ENCODE measurements at regions not wholly inside any gene's neighbourhood (a gene's known extent, or its start where the extent isn't known, plus 50 kb on each side); places are given as distances from the start of the nearest gene placed in this dataset.

DNA sequence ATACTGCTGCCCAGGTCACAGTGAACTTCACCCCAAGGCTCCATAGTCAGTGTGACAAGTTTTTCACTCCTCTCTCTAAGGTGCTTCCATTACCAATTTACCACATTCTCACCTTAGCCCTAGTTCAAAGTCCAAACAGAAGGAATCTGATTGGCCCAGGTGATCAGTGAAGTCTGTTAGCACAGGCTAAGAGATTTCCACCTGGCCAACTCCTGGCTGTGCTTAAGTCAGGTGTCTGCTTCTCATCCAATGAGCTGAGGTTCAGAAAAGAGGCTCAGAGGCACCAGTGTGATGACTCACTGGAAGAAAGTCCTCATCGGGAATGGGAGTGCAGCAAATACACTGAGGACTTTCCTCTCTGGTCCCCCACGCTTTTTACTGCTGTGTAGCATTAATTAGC, 164.4 kb upstream of the MGAT5 start:
- Histone ChIP-seq H2AFZ (ENCODE audit: low read length) (no peak overlapping the region), H3K56ac (replicated peaks; ENCODE audit: insufficient read length, low read depth, low read length) (no peak overlapping the region), H3K27me3 (replicated peaks in 1 of 4; ENCODE audit: control insufficient read depth in 3 of 4, extremely low read depth in 1 of 4, insufficient read depth in 3 of 4, low read length in 3 of 4) (no peaks in the 10 kb centered on the region), H2BK120ac (replicated peaks; ENCODE audit: low read depth, low read length) (no peak overlapping the region), H3K18ac (ENCODE audit: extremely low read depth, low read length) (no peak overlapping the region), H3K4ac (replicated peaks; ENCODE audit: insufficient read length, low read depth, low read length) (no peak overlapping the region), H3K23ac (ENCODE audit: insufficient read length) (no peak overlapping the region), H3K4me2 (ENCODE audit: insufficient read depth in 1 of 2, low read depth in 2 of 2, low read length in 2 of 2) (no peak overlapping the region), H2BK5ac (ENCODE audit: low read depth, low read length) (no peak overlapping the region), H2AK5ac (ENCODE audit: low read depth, low read length) (no peak overlapping the region), H4K8ac (ENCODE audit: extremely low read depth, insufficient read depth, low read length) (no peak overlapping the region), H2BK15ac (ENCODE audit: low read length) (no peak overlapping the region), H4K5ac (ENCODE audit: insufficient read length, low read depth, low read length) (no peak overlapping the region), H3K27ac (ENCODE audit: low read depth, low read length) (no peak overlapping the region), H3K14ac (ENCODE audit: insufficient read length) (no peak overlapping the region), H3K79me2 (ENCODE audit: control insufficient read depth in 1 of 2, insufficient read depth in 2 of 2, low read length in 2 of 2) (no peaks in the 10 kb centered on the region), H4K20me1 (replicated peaks in 1 of 2; ENCODE audit: control insufficient read depth in 1 of 2, insufficient read depth in 2 of 2, low read length in 2 of 2) (no peaks in the 10 kb centered on the region), H3K23me2 (ENCODE audit: low read depth, low read length) (no peaks in the 10 kb centered on the region), H3K79me1 (ENCODE audit: low read depth, low read length) (no peaks in the 10 kb centered on the region; the same call in 1 of the 2 replicates), H4K91ac (replicated peaks; ENCODE audit: insufficient read length, low read length) (no peak overlapping the region), H3K9me3 (ENCODE audit: insufficient read depth in 2 of 2, low read depth in 1 of 2, low read length in 1 of 2) (no peaks in the 10 kb centered on the region), H2BK12ac (ENCODE audit: low read depth, low read length) (no peak overlapping the region), H2BK20ac (ENCODE audit: low read length) (no peak overlapping the region), H3K4me1 (replicated peaks in 1 of 4; ENCODE audit: control insufficient read depth in 3 of 4, insufficient read depth in 4 of 4, low read length in 3 of 4) (peaks cover 0 to 12% (median 3%) of the 10 kb centered on the region in 4 experiments; a peak in 2 of 7 replicates), H3K4me3 (ENCODE audit: extremely low read depth in 1 of 4, insufficient read depth in 2 of 4, low read depth in 3 of 4, low read length in 4 of 4) (no peak overlapping the region), H3K9ac (replicated peaks in 1 of 4; ENCODE audit: extremely low read depth in 1 of 4, low read depth in 3 of 4, low read length in 3 of 4) (no peak overlapping the region), H3K36me3 (ENCODE audit: control insufficient read depth in 2 of 4, insufficient read depth in 4 of 4, low read length in 3 of 4) (no peaks in the 10 kb centered on the region)
- 92% methylated on average over 2 of the region's 2 CpGs; no CpG with 5 or more reads in 1 of the 2 experiments for WGBS, 2 experiments (ENCODE audit: extremely low coverage in 1 of 2, insufficient coverage in 1 of 2, insufficient read length in 1 of 2, insufficient replicate concordance in 2 of 2, low coverage in 1 of 2, low lambda C conversion rate in 2 of 2, missing lambda C conversion rate in 1 of 2)
- no peak for FAIRE-seq
- DNase-seq (ENCODE audit: low read depth in 1 of 2, low spot score in 2 of 2): no peak
- ChIA-PET CTCF (ENCODE audit: partially characterized antibody) (interaction anchor here (0.5 to 2.3 kb wide), 5 partner anchors 10 to 362 kb away, joined by 3 to 6 read pairs (median 4); no protein-coding TSS in a partner anchor), POLR2A (ENCODE audit: partially characterized antibody) (no interaction called here)
- TF ChIP-seq KDM5A (IDR thresholded peaks at IDR 0.05; ENCODE audit: low read length) (no peak), CHD2 (IDR thresholded peaks at IDR 0.05; ENCODE audit: low read length) (no peak), GABPA (IDR thresholded peaks at IDR 0.05; ENCODE audit: borderline replicate concordance, insufficient read depth, low read length) (no peak), ATF3 (IDR thresholded peaks at IDR 0.05; ENCODE audit: insufficient read depth, low read depth, low read length) (no peak), SRF (IDR thresholded peaks at IDR 0.05; ENCODE audit: low read depth, low read length) (no peak), TAF7 (optimal IDR thresholded peaks at IDR 0.05; ENCODE audit: borderline replicate concordance, low read depth, low read length) (no peak), TCF12 (IDR thresholded peaks at IDR 0.05; ENCODE audit: low read depth, low read length) (no peak), ZNF274 (IDR thresholded peaks at IDR 0.05; ENCODE audit: borderline replicate concordance, extremely low read depth, low read length) (no peak), KDM4A (IDR thresholded peaks at IDR 0.05; ENCODE audit: low read depth, low read length, severe bottlenecking) (no peak), CBX8 (IDR thresholded peaks at IDR 0.05; ENCODE audit: borderline replicate concordance, low read depth, low read length) (no peak), SP2 (IDR thresholded peaks at IDR 0.05; ENCODE audit: low read length) (no peak), RAD21 (IDR thresholded peaks at IDR 0.05 in 1 of 2, conservative IDR thresholded peaks at IDR 0.05 in 1 of 2; ENCODE audit: low read depth in 2 of 2, low read length in 2 of 2) (no peak)
- TF ChIP-seq, protein P1, sequence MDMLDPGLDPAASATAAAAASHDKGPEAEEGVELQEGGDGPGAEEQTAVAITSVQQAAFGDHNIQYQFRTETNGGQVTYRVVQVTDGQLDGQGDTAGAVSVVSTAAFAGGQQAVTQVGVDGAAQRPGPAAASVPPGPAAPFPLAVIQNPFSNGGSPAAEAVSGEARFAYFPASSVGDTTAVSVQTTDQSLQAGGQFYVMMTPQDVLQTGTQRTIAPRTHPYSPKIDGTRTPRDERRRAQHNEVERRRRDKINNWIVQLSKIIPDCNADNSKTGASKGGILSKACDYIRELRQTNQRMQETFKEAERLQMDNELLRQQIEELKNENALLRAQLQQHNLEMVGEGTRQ (IDR thresholded peaks at IDR 0.05; ENCODE audit: low read length): no peak

All from H1 (cell line).